ENCODE measurements at regions not wholly inside any gene's neighbourhood (a gene's known extent, or its start where the extent isn't known, plus 50 kb on each side); places are given as distances from the start of the nearest gene placed in this dataset.
"Not testable (repeated sequence)": the region's sequence is repeated elsewhere in the genome, so short reads cannot be mapped to it uniquely, and the experiment has no call there.

DNA sequence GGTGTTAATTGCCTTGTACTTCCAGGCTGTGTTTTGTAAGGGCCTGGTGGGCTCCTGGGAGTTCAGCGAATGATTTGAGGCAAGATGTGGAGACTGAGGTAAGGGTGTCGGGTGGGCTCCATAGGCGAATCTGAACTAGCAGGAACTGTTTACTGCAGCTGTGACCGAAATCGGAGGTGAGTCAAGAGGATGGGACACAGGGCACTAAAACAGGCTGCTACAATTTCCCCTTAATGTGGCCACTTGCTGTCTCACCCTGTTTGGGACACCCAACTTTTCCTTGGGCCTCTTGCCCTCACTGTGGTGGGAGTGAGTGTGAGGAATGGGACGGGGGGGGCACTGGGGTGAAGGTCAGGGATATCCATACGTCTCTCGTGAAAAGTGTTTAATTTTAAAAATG, 53.9 kb upstream of the MCUR1 start:
- 93 to 97% methylated on average over 8 of the region's 8 CpGs for WGBS, 2 donors
- no peaks in the 10 kb centered on the region for H3K9me3 ChIP-seq
- no peak overlapping the region for H3K27ac ChIP-seq
- H3K36me3 ChIP-seq, result no peaks in the 10 kb centered on the region
- intact Hi-C loops (cut with DNase I), result no loop called here
- no peak for DNase-seq
- no peak overlapping the region for H3K4me3 ChIP-seq (replicated peaks in 1 of 3)
- H3K27me3 ChIP-seq, result no peaks in the 10 kb centered on the region
- no peak for TF ChIP-seq POLR2A (IDR thresholded peaks at IDR 0.05)
- TF ChIP-seq, protein P1, sequence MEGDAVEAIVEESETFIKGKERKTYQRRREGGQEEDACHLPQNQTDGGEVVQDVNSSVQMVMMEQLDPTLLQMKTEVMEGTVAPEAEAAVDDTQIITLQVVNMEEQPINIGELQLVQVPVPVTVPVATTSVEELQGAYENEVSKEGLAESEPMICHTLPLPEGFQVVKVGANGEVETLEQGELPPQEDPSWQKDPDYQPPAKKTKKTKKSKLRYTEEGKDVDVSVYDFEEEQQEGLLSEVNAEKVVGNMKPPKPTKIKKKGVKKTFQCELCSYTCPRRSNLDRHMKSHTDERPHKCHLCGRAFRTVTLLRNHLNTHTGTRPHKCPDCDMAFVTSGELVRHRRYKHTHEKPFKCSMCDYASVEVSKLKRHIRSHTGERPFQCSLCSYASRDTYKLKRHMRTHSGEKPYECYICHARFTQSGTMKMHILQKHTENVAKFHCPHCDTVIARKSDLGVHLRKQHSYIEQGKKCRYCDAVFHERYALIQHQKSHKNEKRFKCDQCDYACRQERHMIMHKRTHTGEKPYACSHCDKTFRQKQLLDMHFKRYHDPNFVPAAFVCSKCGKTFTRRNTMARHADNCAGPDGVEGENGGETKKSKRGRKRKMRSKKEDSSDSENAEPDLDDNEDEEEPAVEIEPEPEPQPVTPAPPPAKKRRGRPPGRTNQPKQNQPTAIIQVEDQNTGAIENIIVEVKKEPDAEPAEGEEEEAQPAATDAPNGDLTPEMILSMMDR (IDR thresholded peaks at IDR 0.05), result no peak
- peaks cover 0 to 4% of the 10 kb centered on the region in 2 donors for H3K4me1 ChIP-seq

- H3K4me3 ChIP-seq (replicated peaks in 1 of 3), result no peak overlapping the region
- WGBS, 2 donors, result 91% methylated on average over 3 of the region's 3 CpGs
- TF ChIP-seq, protein P1 (IDR thresholded peaks at IDR 0.05), result no peak
- TF ChIP-seq POLR2A (IDR thresholded peaks at IDR 0.05), result no peak
- H3K36me3 ChIP-seq, result no peaks in the 10 kb centered on the region
- H3K9me3 ChIP-seq, result no peaks in the 10 kb centered on the region
- H3K27me3 ChIP-seq, result no peaks in the 10 kb centered on the region
- DNase-seq, result no peak
- H3K4me1 ChIP-seq, result no peaks in the 10 kb centered on the region
- H3K27ac ChIP-seq, result no peak overlapping the region
- intact Hi-C loops (cut with DNase I), result no loop called here
These were observed 51.9 kb upstream of the MCUR1 start for GRCh38 chr6:13866301-13866700.

DNA sequence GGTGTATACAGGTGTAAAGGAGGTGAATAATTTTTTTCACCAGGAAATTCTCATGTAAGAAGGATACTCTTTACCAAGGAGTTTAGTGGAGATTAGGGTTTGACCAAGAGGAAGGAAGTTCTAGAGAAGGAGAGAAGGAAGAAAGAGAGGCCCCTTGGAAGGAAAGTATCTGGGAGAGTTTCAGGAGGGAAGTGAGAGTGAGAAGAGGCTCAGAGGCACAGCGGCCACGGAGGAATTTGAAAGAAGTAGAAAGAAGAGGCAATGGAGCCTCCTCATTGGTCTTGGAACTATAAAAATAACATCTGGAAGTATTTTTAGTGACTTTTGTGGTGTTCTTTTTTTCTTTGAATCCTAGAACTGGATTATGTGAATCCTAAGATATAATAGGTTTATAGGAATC, 50.8 kb upstream of the MCUR1 start:
- intact Hi-C loops (cut with DNase I), result no loop called here
- H3K36me3 ChIP-seq, result no peaks in the 10 kb centered on the region
- TF ChIP-seq, protein P1 (IDR thresholded peaks at IDR 0.05), result no peak
- no peak for TF ChIP-seq POLR2A (IDR thresholded peaks at IDR 0.05)
- no peak overlapping the region for H3K27ac ChIP-seq
- H3K4me3 ChIP-seq (replicated peaks in 1 of 3), result no peak overlapping the region
- no peak for DNase-seq
- peaks cover 1 to 3% of the 10 kb centered on the region in 2 donors for H3K4me1 ChIP-seq
- no peaks in the 10 kb centered on the region for H3K9me3 ChIP-seq
- peaks cover 6% of the 10 kb centered on the region for H3K27me3 ChIP-seq
- WGBS, 2 donors, result 59 to 62% methylated on average over 2 of the region's 2 CpGs

GRCh38 chr6:13864669-13865068, 50.3 kb upstream of the MCUR1 start:
- H3K4me1 ChIP-seq; H3K4me3 ChIP-seq (replicated peaks in 1 of 3); H3K36me3 ChIP-seq; H3K27ac ChIP-seq; H3K9me3 ChIP-seq; DNase-seq; intact Hi-C loops (cut with DNase I): not testable (repeated sequence)
- 70% methylated on average over 2 of the region's 2 CpGs for WGBS, 2 donors
- H3K27me3 ChIP-seq, result peaks cover 10% of the 10 kb centered on the region

Measured in thyroid gland (tissue), 4 donors.